Smooth muscle cell (in vitro differentiated cells): ENCODE measurements at regions not wholly inside any gene's neighbourhood (a gene's known extent, or its start where the extent isn't known, plus 50 kb on each side); places are given as distances from the start of the nearest gene placed in this dataset.

Experiments
- DNase-seq: peaks from one replicate; lab custom pipeline; 2025; ENCODE audit not compliant: unreplicated experiment; lab: John Stamatoyannopoulos, UW
- H2AFZ ChIP-seq: fragments of 200-600 bp; sonication (generic); 2 replicates; pipeline ENCODE4 v1.6.0; 2016; ENCODE audit warnings: antibody characterized with exemption, low read depth, mild to moderate bottlenecking
- H3F3A ChIP-seq: fragments of 200-600 bp; sonication (generic); 2 replicates; pipeline ENCODE4 v1.6.0; 2017; ENCODE audit warnings: antibody characterized with exemption, low read depth
- H3K27ac ChIP-seq: fragments of 200-600 bp; sonication (generic); 2 replicates; pipeline ENCODE4 v1.5.1; 2016; ENCODE audit warnings: low read depth, mild to moderate bottlenecking
- H3K27me3 ChIP-seq: fragments of 200-600 bp; sonication (generic); 2 replicates; pipeline ENCODE4 v1.6.1; 2016; ENCODE audit warnings: low read depth, mild to moderate bottlenecking
- H3K36me3 ChIP-seq: fragments of 200-600 bp; sonication (generic); 2 replicates; pipeline ENCODE4 v1.5.1; 2016; ENCODE audit warnings: low read depth
- H3K4me1 ChIP-seq: fragments of 200-600 bp; sonication (generic); 2 replicates; pipeline ENCODE4 v1.5.1; 2016; ENCODE audit warnings: low read depth
- H3K4me2 ChIP-seq: fragments of 200-600 bp; sonication (generic); 2 replicates; pipeline ENCODE4 v1.6.0; 2016; ENCODE audit warnings: mild to moderate bottlenecking
- H3K4me3 ChIP-seq: fragments of 200-600 bp; sonication (generic); 2 replicates; pipeline ENCODE4 v1.5.1; 2016; ENCODE audit warnings: mild to moderate bottlenecking
- H3K79me2 ChIP-seq: fragments of 200-600 bp; sonication (generic); 2 replicates; pipeline ENCODE4 v1.6.0; 2016; ENCODE audit warnings: low read depth, mild to moderate bottlenecking
- H3K9ac ChIP-seq: fragments of 200-600 bp; sonication (generic); 2 replicates; pipeline ENCODE4 v1.6.0; 2016; ENCODE audit warnings: low read depth
- H3K9me3 ChIP-seq: fragments of 200-600 bp; sonication (generic); replicated peaks from 2 replicates; pipeline ENCODE4 v1.5.1; 2016; ENCODE audit warnings: low read depth
- H4K20me1 ChIP-seq: fragments of 200-600 bp; sonication (generic); 2 replicates; pipeline ENCODE4 v1.6.0; 2016; ENCODE audit warnings: low read depth
- WGBS: methylation state at CpG from one replicate; pipeline ENCODE4 v1.1.7; 2016; ENCODE audit warnings: low lambda C conversion rate; 5-methylcytosine and 5-hydroxymethylcytosine counted together
- TF ChIP-seq, protein P1 (sequence below): fragments of 200-600 bp; sonication (generic); IDR thresholded peaks from 2 replicates; pipeline ENCODE4 v1.5.1; 2017; ENCODE audit warnings: borderline replicate concordance, mild to moderate bottlenecking, antibody characterized with exemption; ENCODE audit not compliant: insufficient read depth, poor library complexity, severe bottlenecking

DNA sequence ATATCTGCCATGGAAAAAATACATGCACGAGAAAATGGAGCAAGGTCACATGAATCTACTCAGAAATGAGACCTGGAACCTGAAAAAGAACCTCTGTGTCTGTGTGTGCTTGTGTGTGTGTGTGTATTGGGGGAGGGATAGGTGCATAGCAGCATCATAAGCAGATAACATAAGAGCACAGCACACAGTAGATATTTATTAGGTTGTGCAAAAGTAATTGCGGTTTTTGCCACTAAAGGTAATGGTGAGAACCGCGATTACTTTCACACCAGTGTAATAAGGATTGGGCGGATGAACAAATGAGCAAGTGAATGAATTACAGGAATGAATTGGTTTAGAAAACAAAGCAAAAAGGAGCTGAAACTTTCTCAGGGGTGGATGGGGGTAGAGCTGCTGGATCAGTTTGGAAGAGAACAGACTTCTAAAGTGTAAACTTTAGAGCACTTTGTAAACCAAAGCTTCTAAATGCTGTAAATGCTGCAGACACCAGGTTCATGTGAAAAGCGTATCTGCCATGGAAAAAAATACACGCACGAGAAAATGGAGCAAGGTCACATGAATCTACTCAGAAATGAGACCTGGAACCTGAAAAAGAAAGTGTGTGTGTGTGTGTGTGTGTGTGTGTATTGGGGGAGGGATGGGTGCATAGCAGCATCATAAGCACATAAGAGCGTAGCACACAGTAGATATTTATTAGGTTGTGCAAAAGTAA, 156.9 kb downstream of the TOMM20 start:
- TF ChIP-seq, protein P1, sequence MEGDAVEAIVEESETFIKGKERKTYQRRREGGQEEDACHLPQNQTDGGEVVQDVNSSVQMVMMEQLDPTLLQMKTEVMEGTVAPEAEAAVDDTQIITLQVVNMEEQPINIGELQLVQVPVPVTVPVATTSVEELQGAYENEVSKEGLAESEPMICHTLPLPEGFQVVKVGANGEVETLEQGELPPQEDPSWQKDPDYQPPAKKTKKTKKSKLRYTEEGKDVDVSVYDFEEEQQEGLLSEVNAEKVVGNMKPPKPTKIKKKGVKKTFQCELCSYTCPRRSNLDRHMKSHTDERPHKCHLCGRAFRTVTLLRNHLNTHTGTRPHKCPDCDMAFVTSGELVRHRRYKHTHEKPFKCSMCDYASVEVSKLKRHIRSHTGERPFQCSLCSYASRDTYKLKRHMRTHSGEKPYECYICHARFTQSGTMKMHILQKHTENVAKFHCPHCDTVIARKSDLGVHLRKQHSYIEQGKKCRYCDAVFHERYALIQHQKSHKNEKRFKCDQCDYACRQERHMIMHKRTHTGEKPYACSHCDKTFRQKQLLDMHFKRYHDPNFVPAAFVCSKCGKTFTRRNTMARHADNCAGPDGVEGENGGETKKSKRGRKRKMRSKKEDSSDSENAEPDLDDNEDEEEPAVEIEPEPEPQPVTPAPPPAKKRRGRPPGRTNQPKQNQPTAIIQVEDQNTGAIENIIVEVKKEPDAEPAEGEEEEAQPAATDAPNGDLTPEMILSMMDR, result no peak
- H3K4me2 ChIP-seq, result peak overlapping the region; percentile 83
- H3K9me3 ChIP-seq, result no peaks in the 10 kb centered on the region
- H2AFZ ChIP-seq, result no peak overlapping the region
- no peaks in the 10 kb centered on the region for H3K36me3 ChIP-seq
- peak overlapping the region; percentile 91 for H3K9ac ChIP-seq
- no peaks in the 10 kb centered on the region for H4K20me1 ChIP-seq
- peak overlapping the region; percentile 99 for H3K27ac ChIP-seq
- H3K27me3 ChIP-seq, result no peaks in the 10 kb centered on the region
- H3K4me3 ChIP-seq, result no peak overlapping the region
- peaks cover 24% of the 10 kb centered on the region for H3F3A ChIP-seq
- DNase-seq, result no peak
- WGBS, result 82% methylated on average over 9 of the region's 9 CpGs
- peaks cover 46% of the 10 kb centered on the region for H3K4me1 ChIP-seq
- H3K79me2 ChIP-seq, result no peaks in the 10 kb centered on the region

DNA sequence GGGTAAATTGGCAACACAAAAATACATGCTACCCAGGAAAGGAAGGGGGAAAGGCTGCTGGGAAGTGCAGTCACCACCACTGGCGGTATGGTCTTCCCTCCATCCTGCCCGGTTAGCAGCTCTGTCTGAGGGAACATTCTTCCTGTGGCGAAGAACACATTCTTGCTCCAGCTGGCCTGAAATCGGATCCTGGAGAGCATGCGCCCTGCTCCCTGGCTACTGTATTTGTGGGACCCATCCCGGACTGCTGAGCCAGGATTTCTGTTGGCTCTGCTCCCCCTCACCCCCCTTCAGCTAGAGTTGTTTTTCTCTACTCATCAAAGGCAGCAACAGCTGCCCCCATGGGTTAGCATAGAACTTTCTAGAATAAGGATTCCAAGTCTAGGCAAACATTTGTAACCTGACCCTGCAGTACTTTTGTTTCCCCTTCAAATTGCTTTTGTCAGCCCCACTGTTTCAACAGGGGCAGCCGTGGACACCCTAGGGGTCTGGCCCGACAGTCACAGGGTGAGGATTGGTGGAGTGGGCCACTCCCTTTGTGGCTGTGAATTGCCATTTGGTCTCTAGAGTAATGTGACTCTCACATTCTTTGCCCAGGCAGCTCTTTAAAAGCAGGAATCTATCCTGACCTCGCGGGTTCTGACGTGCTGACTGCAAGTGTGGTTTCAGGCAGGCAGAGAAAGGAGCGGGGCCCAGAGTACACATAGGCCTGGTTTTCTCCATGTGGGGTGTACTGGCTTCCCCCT, 157.7 kb downstream of the TOMM20 start:
- peak overlapping the region; percentile 34 for H3K4me3 ChIP-seq
- no peaks in the 10 kb centered on the region for H4K20me1 ChIP-seq
- peaks cover 15% of the 10 kb centered on the region for H3F3A ChIP-seq
- no peak overlapping the region for H2AFZ ChIP-seq
- peaks cover 46% of the 10 kb centered on the region for H3K4me1 ChIP-seq
- 3% methylated on average over 12 of the region's 12 CpGs for WGBS
- peak overlapping the region; percentile 99 for H3K27ac ChIP-seq
- peak; percentile 46 for DNase-seq
- H3K36me3 ChIP-seq, result no peaks in the 10 kb centered on the region
- TF ChIP-seq, protein P1, result no peak
- H3K79me2 ChIP-seq, result no peaks in the 10 kb centered on the region
- H3K9me3 ChIP-seq, result no peaks in the 10 kb centered on the region
- H3K9ac ChIP-seq, result peak overlapping the region; percentile 91
- no peaks in the 10 kb centered on the region for H3K27me3 ChIP-seq
- peak overlapping the region; percentile 83 for H3K4me2 ChIP-seq

DNA sequence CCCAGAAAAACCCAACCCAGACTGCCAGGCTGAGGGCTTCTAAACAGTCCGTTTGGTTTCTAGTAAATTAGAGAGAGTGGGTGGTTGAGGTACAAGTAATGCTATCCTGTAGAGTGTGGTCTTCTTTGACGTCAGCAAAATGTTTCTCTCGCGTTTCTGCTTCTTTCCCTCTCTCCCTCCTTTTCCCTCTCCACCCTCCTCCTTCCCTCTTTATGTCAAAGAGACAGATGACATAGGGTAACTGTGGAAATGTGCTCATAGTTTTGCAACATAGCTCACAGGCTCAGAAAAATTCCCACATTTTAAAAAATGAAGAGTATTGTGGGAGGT, 158.3 kb downstream of the TOMM20 start:
- TF ChIP-seq, protein P1, result no peak
- Histone ChIP-seq H2AFZ (no peak overlapping the region), H3K4me2 (peak overlapping the region; percentile 83), H3K79me2 (no peaks in the 10 kb centered on the region), H3K27me3 (no peaks in the 10 kb centered on the region), H3K9me3 (no peaks in the 10 kb centered on the region), H3K9ac (peak overlapping the region; percentile 91), H3K27ac (peak overlapping the region; percentile 99), H3K4me3 (peak overlapping the region; percentile 34), H3F3A (peaks cover 16% of the 10 kb centered on the region), H3K36me3 (no peaks in the 10 kb centered on the region), H4K20me1 (no peaks in the 10 kb centered on the region), H3K4me1 (peaks cover 44% of the 10 kb centered on the region)
- no peak for DNase-seq
- WGBS, result 0% methylated on average over 4 of the region's 4 CpGs
